ENCODE measurements at regions not wholly inside any gene's neighbourhood (a gene's known extent, or its start where the extent isn't known, plus 50 kb on each side); places are given as distances from the start of the nearest gene placed in this dataset.
A peak's percentile ranks its signal among the peaks of the same experiment; 100 is the strongest.

DNA sequence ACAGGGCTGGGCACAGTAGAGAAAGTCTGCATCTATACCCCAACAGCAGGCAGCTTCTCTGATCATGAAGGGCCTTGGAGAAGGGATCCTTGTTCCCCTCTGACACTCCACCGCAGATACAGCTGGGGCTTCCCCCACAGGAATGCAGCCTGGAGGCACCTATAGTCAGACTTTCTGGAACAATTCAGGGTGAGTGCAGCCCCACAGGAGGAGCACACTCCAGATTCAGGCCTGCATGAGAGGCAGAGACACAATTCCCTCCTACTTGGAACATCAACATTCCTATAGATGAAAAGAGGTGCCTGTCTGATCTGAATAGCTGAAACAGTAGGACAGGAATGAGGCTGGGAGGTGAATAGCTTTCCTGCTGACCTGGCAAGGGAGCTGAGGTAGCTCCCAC, 1298.0 kb upstream of the CNTN5 start:
- WGBS, 2 experiments (ENCODE audit: extremely low coverage in 2 of 2, insufficient read length in 1 of 2) = no CpG with 5 or more reads among the region's 1 CpG
- Histone ChIP-seq H3K9me3 (ENCODE audit: control insufficient read depth, insufficient read depth, low read length) (peaks cover 1% of the 10 kb centered on the region; the same call in 1 of the 2 replicates), H2AFZ (replicated peaks; ENCODE audit: low read length, poor library complexity) (no peak overlapping the region), H4K91ac (ENCODE audit: insufficient read depth, low read depth, low read length) (no peak overlapping the region), H3K18ac (ENCODE audit: low read depth, low read length) (no peak overlapping the region; the same call in 1 of the 2 replicates), H3K4me2 (ENCODE audit: low read depth, low read length) (no peak overlapping the region), H2BK15ac (ENCODE audit: low read depth, low read length) (no peak overlapping the region), H3K9me1 (ENCODE audit: insufficient read depth, low read length) (no peaks in the 10 kb centered on the region), H3K79me1 (ENCODE audit: low read depth in 1 of 2, low read length in 2 of 2) (no peaks in the 10 kb centered on the region), H4K20me1 (ENCODE audit: insufficient read depth, low read length) (no peaks in the 10 kb centered on the region), H2AK9ac (replicated peaks; ENCODE audit: low read depth, low read length, poor library complexity) (no peak overlapping the region), H3K56ac (ENCODE audit: extremely low read depth, insufficient read depth, low read length) (no peak overlapping the region), H4K8ac (ENCODE audit: low read depth in 2 of 2, low read length in 2 of 2) (no peak overlapping the region), H3K23ac (ENCODE audit: low read depth, low read length) (no peak overlapping the region), H2BK20ac (ENCODE audit: low read depth, low read length) (no peak overlapping the region), H3K27me3 (ENCODE audit: control insufficient read depth, insufficient read depth, low read length) (no peaks in the 10 kb centered on the region), H3K36me3 (ENCODE audit: control insufficient read depth, insufficient read depth, low read length) (no peaks in the 10 kb centered on the region), H3K4me3 (ENCODE audit: insufficient read depth, low read depth, low read length) (no peak overlapping the region), H2AK5ac (ENCODE audit: low read depth, low read length) (no peak overlapping the region), H2BK5ac (ENCODE audit: low read depth, low read length, poor library complexity, severe bottlenecking) (no peak overlapping the region), H2BK120ac (ENCODE audit: low read depth, low read length) (0 out of 2 replicates have a peak overlapping the region, but pooled peaks have one; percentile 10), H3K14ac (replicated peaks; ENCODE audit: low read depth, low read length) (no peak overlapping the region), H4K5ac (ENCODE audit: low read depth, low read length) (no peak overlapping the region), H3K9ac (ENCODE audit: low read depth, low read length) (no peak overlapping the region), H3K4me1 (ENCODE audit: control insufficient read depth, insufficient read depth, low read length) (peaks cover 8% of the 10 kb centered on the region; the same call in 1 of the 2 replicates), H3K27ac (ENCODE audit: insufficient read depth, low read length) (no peak overlapping the region), H3K4ac (ENCODE audit: low read depth, low read length) (no peak overlapping the region)
- CTCF ChIA-PET = no interaction called here
- DNase-seq = no peak
- no peak; the same call in 1 of the 2 replicates for ATAC-seq (ENCODE audit: low read depth)
- in situ Hi-C loops (cut with MboI; ENCODE audit: low sequenced_read_pairs) = no loop called here
- TF ChIP-seq POLR2A (IDR thresholded peaks at IDR 0.05; ENCODE audit: low read depth, low read length) = no peak
- no peak for TF ChIP-seq RCOR1 (IDR thresholded peaks at IDR 0.05; ENCODE audit: insufficient replicate concordance, low read length)
- no peak for TF ChIP-seq MAFK (IDR thresholded peaks at IDR 0.05; ENCODE audit: low read depth, low read length)
- no peak for TF ChIP-seq NFE2L2 (IDR thresholded peaks at IDR 0.05; ENCODE audit: low read depth, low read length)
- TF ChIP-seq RAD21 (IDR thresholded peaks at IDR 0.05; ENCODE audit: low read length) = no peak
- no peak for TF ChIP-seq BHLHE40 (IDR thresholded peaks at IDR 0.05; ENCODE audit: low read depth, low read length)
- no peak for TF ChIP-seq SMC3 (IDR thresholded peaks at IDR 0.05; ENCODE audit: low read depth, low read length)
- TF ChIP-seq CEBPB (IDR thresholded peaks at IDR 0.05; ENCODE audit: low read depth, low read length) = no peak
- no peak for TF ChIP-seq ELK1 (IDR thresholded peaks at IDR 0.05; ENCODE audit: borderline replicate concordance, low read depth, low read length)
- no peak for TF ChIP-seq RFX5 (IDR thresholded peaks at IDR 0.05; ENCODE audit: low read depth, low read length)
- TF ChIP-seq, protein P1, sequence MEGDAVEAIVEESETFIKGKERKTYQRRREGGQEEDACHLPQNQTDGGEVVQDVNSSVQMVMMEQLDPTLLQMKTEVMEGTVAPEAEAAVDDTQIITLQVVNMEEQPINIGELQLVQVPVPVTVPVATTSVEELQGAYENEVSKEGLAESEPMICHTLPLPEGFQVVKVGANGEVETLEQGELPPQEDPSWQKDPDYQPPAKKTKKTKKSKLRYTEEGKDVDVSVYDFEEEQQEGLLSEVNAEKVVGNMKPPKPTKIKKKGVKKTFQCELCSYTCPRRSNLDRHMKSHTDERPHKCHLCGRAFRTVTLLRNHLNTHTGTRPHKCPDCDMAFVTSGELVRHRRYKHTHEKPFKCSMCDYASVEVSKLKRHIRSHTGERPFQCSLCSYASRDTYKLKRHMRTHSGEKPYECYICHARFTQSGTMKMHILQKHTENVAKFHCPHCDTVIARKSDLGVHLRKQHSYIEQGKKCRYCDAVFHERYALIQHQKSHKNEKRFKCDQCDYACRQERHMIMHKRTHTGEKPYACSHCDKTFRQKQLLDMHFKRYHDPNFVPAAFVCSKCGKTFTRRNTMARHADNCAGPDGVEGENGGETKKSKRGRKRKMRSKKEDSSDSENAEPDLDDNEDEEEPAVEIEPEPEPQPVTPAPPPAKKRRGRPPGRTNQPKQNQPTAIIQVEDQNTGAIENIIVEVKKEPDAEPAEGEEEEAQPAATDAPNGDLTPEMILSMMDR (conservative IDR thresholded peaks at IDR 0.05; ENCODE audit: low read depth, low read length) = no peak
- TF ChIP-seq MAZ (IDR thresholded peaks at IDR 0.05; ENCODE audit: borderline replicate concordance, low read depth, low read length) = no peak
- TF ChIP-seq MXI1 (IDR thresholded peaks at IDR 0.05; ENCODE audit: borderline replicate concordance, low read depth, low read length) = no peak
- TF ChIP-seq CHD1 (IDR thresholded peaks at IDR 0.05; ENCODE audit: low read depth, low read length) = no peak
- no peak for TF ChIP-seq FOS (IDR thresholded peaks at IDR 0.05; ENCODE audit: low read depth, low read length)
- no peak for TF ChIP-seq USF2 (IDR thresholded peaks at IDR 0.05; ENCODE audit: low read depth, low read length)
- no TSS peak for BruUV-seq (replicated peaks)
- intact Hi-C loops (cut with micrococcal nuclease) = no loop called here
- POLR2A ChIA-PET (ENCODE audit: unreplicated experiment) = no interaction called here
- dilution Hi-C loops (cut with HindIII; ENCODE audit: low sequenced_read_pairs, unreplicated experiment) = no loop called here

Data from IMR-90 (cell line).